ENCODE measurements at regions not wholly inside any gene's neighbourhood (a gene's known extent, or its start where the extent isn't known, plus 50 kb on each side); places are given as distances from the start of the nearest gene placed in this dataset.

DNA sequence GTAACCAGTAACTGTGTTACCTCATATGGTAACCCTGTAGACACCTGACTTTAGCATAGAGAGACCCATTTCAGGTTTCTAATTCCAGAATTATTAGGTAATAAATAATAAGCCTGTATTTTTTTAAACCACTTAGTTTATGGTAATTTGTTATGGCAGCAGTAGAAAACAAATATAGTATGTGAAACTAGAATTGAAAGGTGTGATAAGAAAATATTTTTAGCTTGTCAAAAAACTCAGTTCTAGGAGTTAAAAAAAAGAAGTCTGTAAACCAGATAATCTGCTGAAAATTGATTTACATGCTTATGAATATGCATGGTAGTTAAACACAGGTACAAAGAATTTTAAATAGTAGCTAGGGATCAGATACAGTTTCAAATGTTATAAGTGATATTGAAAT is 695.0 kb upstream of the GJE1 start:
- H2BK120ac ChIP-seq (ENCODE audit: low read depth, low read length): no peak overlapping the region
- no peak overlapping the region for H3K4me3 ChIP-seq (ENCODE audit: insufficient read depth in 1 of 2, low read depth in 1 of 2, low read length in 2 of 2)
- H2AFZ ChIP-seq (ENCODE audit: low read depth, low read length): no peak overlapping the region
- no peak overlapping the region for H3K18ac ChIP-seq (ENCODE audit: low read depth in 1 of 2, low read length in 2 of 2)
- H3K9ac ChIP-seq (ENCODE audit: low read length): no peak overlapping the region
- no peak overlapping the region for H3K27ac ChIP-seq (ENCODE audit: low read length, poor library complexity, severe bottlenecking)
- H3K14ac ChIP-seq (ENCODE audit: low read length in 2 of 2): no peak overlapping the region
- no peak for DNase-seq
- H3K36me3 ChIP-seq (ENCODE audit: control insufficient read depth in 1 of 2, insufficient read depth in 2 of 2, low read depth in 1 of 2, low read length in 2 of 2): no peaks in the 10 kb centered on the region
- no peak overlapping the region for H4K91ac ChIP-seq (ENCODE audit: low read length)
- H2BK5ac ChIP-seq (ENCODE audit: low read depth, low read length, poor library complexity, severe bottlenecking): no peak overlapping the region
- H2BK15ac ChIP-seq (ENCODE audit: low read depth, poor library complexity, severe bottlenecking): no peak overlapping the region
- no peak overlapping the region for H3K4me2 ChIP-seq (ENCODE audit: low read length, poor library complexity, severe bottlenecking)
- no peaks in the 10 kb centered on the region for H3K9me3 ChIP-seq (ENCODE audit: control insufficient read depth, low read length)
- no peak overlapping the region for H2AK5ac ChIP-seq (ENCODE audit: low read length, severe bottlenecking)
- no peaks in the 10 kb centered on the region for H3K4me1 ChIP-seq (ENCODE audit: control insufficient read depth, insufficient read depth, low read depth, low read length)
- no peak overlapping the region for H3K4ac ChIP-seq (ENCODE audit: low read depth in 1 of 2, low read length in 2 of 2)
- no peak overlapping the region for H3K23ac ChIP-seq (ENCODE audit: low read length in 2 of 2)
- H2BK12ac ChIP-seq (ENCODE audit: low read length in 2 of 2): no peak overlapping the region
- H3K79me1 ChIP-seq (replicated peaks; ENCODE audit: low read length, poor library complexity, severe bottlenecking): no peaks in the 10 kb centered on the region
- H4K8ac ChIP-seq (ENCODE audit: low read length): no peak overlapping the region
- H3K27me3 ChIP-seq (ENCODE audit: control insufficient read depth in 1 of 2, insufficient read depth in 1 of 2, low read length in 2 of 2): no peaks in the 10 kb centered on the region

DNA sequence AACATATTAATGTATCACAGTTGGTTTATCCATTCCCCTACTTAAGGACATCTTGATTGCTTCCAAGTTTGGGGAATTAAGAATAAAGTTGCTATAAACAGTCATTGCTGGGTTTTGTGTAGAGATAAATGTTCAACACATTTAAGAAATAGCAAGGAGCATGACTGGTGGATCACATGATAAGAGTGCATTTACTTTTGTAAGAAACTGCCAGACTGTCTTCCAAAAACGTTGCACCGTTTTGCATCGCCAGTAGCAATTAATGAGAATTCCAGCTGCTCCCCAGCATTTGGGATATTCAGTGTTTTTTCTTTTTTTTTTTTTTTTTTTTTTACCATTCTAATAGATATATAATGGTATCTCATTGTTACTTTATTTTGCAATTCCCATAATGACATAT is 695.7 kb upstream of the GJE1 start:
- no peak overlapping the region for H3K4ac ChIP-seq (ENCODE audit: low read depth in 1 of 2, low read length in 2 of 2)
- no peak overlapping the region for H4K8ac ChIP-seq (ENCODE audit: low read length)
- H3K9me3 ChIP-seq (ENCODE audit: control insufficient read depth, low read length): no peaks in the 10 kb centered on the region
- no peak for DNase-seq
- no peaks in the 10 kb centered on the region for H3K36me3 ChIP-seq (ENCODE audit: control insufficient read depth in 1 of 2, insufficient read depth in 2 of 2, low read depth in 1 of 2, low read length in 2 of 2)
- H3K27me3 ChIP-seq (ENCODE audit: control insufficient read depth in 1 of 2, insufficient read depth in 1 of 2, low read length in 2 of 2): no peaks in the 10 kb centered on the region
- H3K4me3 ChIP-seq (ENCODE audit: insufficient read depth in 1 of 2, low read depth in 1 of 2, low read length in 2 of 2): no peak overlapping the region
- no peaks in the 10 kb centered on the region for H3K4me1 ChIP-seq (ENCODE audit: control insufficient read depth, insufficient read depth, low read depth, low read length)
- no peak overlapping the region for H2AFZ ChIP-seq (ENCODE audit: low read depth, low read length)
- no peak overlapping the region for H3K9ac ChIP-seq (ENCODE audit: low read length)
- H2BK12ac ChIP-seq (ENCODE audit: low read length in 2 of 2): no peak overlapping the region
- no peak overlapping the region for H3K14ac ChIP-seq (ENCODE audit: low read length in 2 of 2)
- H3K23ac ChIP-seq (ENCODE audit: low read length in 2 of 2): no peak overlapping the region
- no peak overlapping the region for H2AK5ac ChIP-seq (ENCODE audit: low read length, severe bottlenecking)
- no peak overlapping the region for H2BK120ac ChIP-seq (ENCODE audit: low read depth, low read length)
- H3K18ac ChIP-seq (ENCODE audit: low read depth in 1 of 2, low read length in 2 of 2): no peak overlapping the region
- no peak overlapping the region for H2BK15ac ChIP-seq (ENCODE audit: low read depth, poor library complexity, severe bottlenecking)
- H3K79me1 ChIP-seq (replicated peaks; ENCODE audit: low read length, poor library complexity, severe bottlenecking): no peaks in the 10 kb centered on the region
- no peak overlapping the region for H4K91ac ChIP-seq (ENCODE audit: low read length)
- H3K4me2 ChIP-seq (ENCODE audit: low read length, poor library complexity, severe bottlenecking): no peak overlapping the region
- WGBS: 88% methylated on average over 1 of the region's 3 CpGs
- H3K27ac ChIP-seq (ENCODE audit: low read length, poor library complexity, severe bottlenecking): no peak overlapping the region
- H2BK5ac ChIP-seq (ENCODE audit: low read depth, low read length, poor library complexity, severe bottlenecking): no peak overlapping the region

DNA sequence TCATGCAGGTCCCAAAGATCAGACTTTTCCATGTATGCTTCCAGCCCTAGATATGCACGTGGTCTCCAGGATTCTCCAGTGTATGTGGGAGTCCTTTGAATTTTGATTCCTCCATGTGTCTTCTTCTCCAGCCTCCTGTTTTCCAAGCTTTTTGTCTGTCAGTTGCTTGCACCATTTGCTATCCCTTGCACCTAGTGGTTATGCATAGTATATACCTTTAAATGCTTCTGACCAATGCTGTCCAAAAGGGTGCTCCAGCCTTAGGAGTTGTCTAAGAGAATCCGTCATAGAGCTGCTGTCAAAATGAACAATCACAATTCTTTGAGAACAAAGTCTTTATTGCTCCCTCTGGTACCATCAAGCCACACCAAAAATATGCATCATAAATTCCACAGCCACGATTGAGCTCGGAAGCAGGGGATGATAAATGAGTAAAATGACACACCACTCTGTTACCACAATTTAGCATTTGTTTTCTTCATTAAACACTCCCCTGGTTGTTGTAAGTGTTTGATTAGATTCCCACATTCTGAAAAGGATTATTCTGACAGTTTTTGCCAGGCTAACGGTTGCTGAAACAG is 706.2 kb upstream of the GJE1 start:
- H3K36me3 ChIP-seq (ENCODE audit: control insufficient read depth in 1 of 2, insufficient read depth in 2 of 2, low read depth in 1 of 2, low read length in 2 of 2): no peaks in the 10 kb centered on the region
- H2BK5ac ChIP-seq (ENCODE audit: low read depth, low read length, poor library complexity, severe bottlenecking): no peak overlapping the region
- no peak overlapping the region for H3K14ac ChIP-seq (ENCODE audit: low read length in 2 of 2)
- no peak for DNase-seq
- no peaks in the 10 kb centered on the region for H3K4me1 ChIP-seq (ENCODE audit: control insufficient read depth, insufficient read depth, low read depth, low read length)
- H3K27ac ChIP-seq (ENCODE audit: low read length, poor library complexity, severe bottlenecking): no peak overlapping the region
- peaks cover 5% of the 10 kb centered on the region for H3K9me3 ChIP-seq (ENCODE audit: control insufficient read depth, low read length)
- no peak overlapping the region for H2BK120ac ChIP-seq (ENCODE audit: low read depth, low read length)
- no peaks in the 10 kb centered on the region for H3K79me1 ChIP-seq (replicated peaks; ENCODE audit: low read length, poor library complexity, severe bottlenecking)
- H3K4ac ChIP-seq (ENCODE audit: low read depth in 1 of 2, low read length in 2 of 2): no peak overlapping the region
- no peaks in the 10 kb centered on the region for H3K27me3 ChIP-seq (ENCODE audit: control insufficient read depth in 1 of 2, insufficient read depth in 1 of 2, low read length in 2 of 2)
- H2AK5ac ChIP-seq (ENCODE audit: low read length, severe bottlenecking): no peak overlapping the region
- no peak overlapping the region for H4K8ac ChIP-seq (ENCODE audit: low read length)
- H4K91ac ChIP-seq (ENCODE audit: low read length): no peak overlapping the region
- H2AFZ ChIP-seq (ENCODE audit: low read depth, low read length): peak overlapping the region; percentile 53
- no peak overlapping the region for H3K9ac ChIP-seq (ENCODE audit: low read length)
- no peak overlapping the region for H3K23ac ChIP-seq (ENCODE audit: low read length in 2 of 2)
- no peak overlapping the region for H3K18ac ChIP-seq (ENCODE audit: low read depth in 1 of 2, low read length in 2 of 2)
- 57% methylated on average over 5 of the region's 5 CpGs for WGBS
- H3K4me3 ChIP-seq (ENCODE audit: insufficient read depth in 1 of 2, low read depth in 1 of 2, low read length in 2 of 2): no peak overlapping the region
- H2BK15ac ChIP-seq (ENCODE audit: low read depth, poor library complexity, severe bottlenecking): no peak overlapping the region
- H3K4me2 ChIP-seq (ENCODE audit: low read length, poor library complexity, severe bottlenecking): no peak overlapping the region
- H2BK12ac ChIP-seq (ENCODE audit: low read length in 2 of 2): no peak overlapping the region

DNA sequence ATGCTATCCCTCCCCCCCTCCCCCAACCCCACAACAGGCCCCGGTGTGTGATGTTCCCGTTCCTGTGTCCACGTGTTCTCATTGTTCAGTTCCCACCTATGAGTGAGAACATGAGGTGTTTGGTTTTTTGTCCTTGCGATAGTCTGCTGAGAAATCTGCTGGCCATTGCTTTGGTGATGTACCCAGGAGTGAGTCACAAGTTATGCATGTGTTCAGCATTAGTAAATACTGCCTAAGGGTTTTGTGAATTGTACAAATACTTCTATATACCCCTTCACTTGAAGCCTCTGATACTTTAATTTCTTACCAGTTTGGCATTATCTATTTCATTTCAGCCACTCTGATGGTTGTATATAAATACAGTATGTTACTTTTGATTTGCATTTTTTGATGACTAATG is 711.3 kb upstream of the GJE1 start:
- Histone ChIP-seq H2BK5ac (ENCODE audit: low read depth, low read length, poor library complexity, severe bottlenecking) (no peak overlapping the region), H3K27me3 (ENCODE audit: control insufficient read depth in 1 of 2, insufficient read depth in 1 of 2, low read length in 2 of 2) (no peaks in the 10 kb centered on the region), H3K27ac (ENCODE audit: low read length, poor library complexity, severe bottlenecking) (no peak overlapping the region), H3K18ac (ENCODE audit: low read depth in 1 of 2, low read length in 2 of 2) (no peak overlapping the region), H3K23ac (ENCODE audit: low read length in 2 of 2) (no peak overlapping the region), H3K14ac (ENCODE audit: low read length in 2 of 2) (no peak overlapping the region), H3K4me2 (ENCODE audit: low read length, poor library complexity, severe bottlenecking) (no peak overlapping the region), H2BK15ac (ENCODE audit: low read depth, poor library complexity, severe bottlenecking) (no peak overlapping the region), H2AFZ (ENCODE audit: low read depth, low read length) (no peak overlapping the region), H4K91ac (ENCODE audit: low read length) (no peak overlapping the region), H2AK5ac (ENCODE audit: low read length, severe bottlenecking) (no peak overlapping the region), H3K36me3 (ENCODE audit: control insufficient read depth in 1 of 2, insufficient read depth in 2 of 2, low read depth in 1 of 2, low read length in 2 of 2) (no peaks in the 10 kb centered on the region), H2BK12ac (ENCODE audit: low read length in 2 of 2) (no peak overlapping the region), H4K8ac (ENCODE audit: low read length) (no peak overlapping the region), H3K79me1 (replicated peaks; ENCODE audit: low read length, poor library complexity, severe bottlenecking) (no peaks in the 10 kb centered on the region), H3K4me1 (ENCODE audit: control insufficient read depth, insufficient read depth, low read depth, low read length) (no peaks in the 10 kb centered on the region), H3K9me3 (ENCODE audit: control insufficient read depth, low read length) (no peaks in the 10 kb centered on the region), H2BK120ac (ENCODE audit: low read depth, low read length) (no peak overlapping the region), H3K4ac (ENCODE audit: low read depth in 1 of 2, low read length in 2 of 2) (no peak overlapping the region), H3K9ac (ENCODE audit: low read length) (no peak overlapping the region), H3K4me3 (ENCODE audit: insufficient read depth in 1 of 2, low read depth in 1 of 2, low read length in 2 of 2) (no peak overlapping the region)
- WGBS: 13% methylated on average over 1 of the region's 4 CpGs
- DNase-seq: peak; percentile 65
